ENCODE measurements at regions not wholly inside any gene's neighbourhood (a gene's known extent, or its start where the extent isn't known, plus 50 kb on each side); places are given as distances from the start of the nearest gene placed in this dataset.

GRCh38 chr7:84848219-84848973 lies 338.5 kb downstream of the SEMA3D start:
- H3K9me3 ChIP-seq (ENCODE audit: control insufficient read depth, low read length): no peaks in the 10 kb centered on the region
- H3K36me3 ChIP-seq (ENCODE audit: control insufficient read depth, insufficient read depth, low read length): no peaks in the 10 kb centered on the region
- no peak overlapping the region for H3K4me3 ChIP-seq (ENCODE audit: insufficient read depth, low read depth, low read length)
- H3K27ac ChIP-seq (ENCODE audit: insufficient read depth, low read depth, low read length, poor library complexity, severe bottlenecking): no peak overlapping the region
- H3K27me3 ChIP-seq (ENCODE audit: control insufficient read depth, insufficient read depth, low read length, poor library complexity, severe bottlenecking): no peaks in the 10 kb centered on the region
- no peaks in the 10 kb centered on the region for H3K4me1 ChIP-seq (ENCODE audit: control insufficient read depth, insufficient read depth, low read length)

- 87 to 92% methylated on average over 3 of the region's 3 CpGs for WGBS, 2 experiments
Measured at GRCh38 chr7:84847790-84848189, 339.1 kb downstream of the SEMA3D start.

GRCh38 chr7:84847038-84847437 lies 339.8 kb downstream of the SEMA3D start:
- WGBS, 2 experiments: 80 to 100% methylated on average over 1 of the region's 1 CpG
- no peaks in the 10 kb centered on the region for H3K27me3 ChIP-seq (ENCODE audit: control insufficient read depth, insufficient read depth, low read length, poor library complexity, severe bottlenecking)
- H3K4me1 ChIP-seq (ENCODE audit: control insufficient read depth, insufficient read depth, low read length): no peaks in the 10 kb centered on the region
- no peak overlapping the region for H3K4me3 ChIP-seq (ENCODE audit: insufficient read depth, low read depth, low read length)
- H3K36me3 ChIP-seq (ENCODE audit: control insufficient read depth, insufficient read depth, low read length): no peaks in the 10 kb centered on the region
- H3K9me3 ChIP-seq (ENCODE audit: control insufficient read depth, low read length): no peaks in the 10 kb centered on the region
- no peak overlapping the region for H3K27ac ChIP-seq (ENCODE audit: insufficient read depth, low read depth, low read length, poor library complexity, severe bottlenecking)

More at GRCh38 chr7:84847790-84848189, 339.1 kb downstream of the SEMA3D start:
- H3K27ac ChIP-seq (ENCODE audit: insufficient read depth, low read depth, low read length, poor library complexity, severe bottlenecking): no peak overlapping the region
- H3K4me1 ChIP-seq (ENCODE audit: control insufficient read depth, insufficient read depth, low read length): no peaks in the 10 kb centered on the region
- no peaks in the 10 kb centered on the region for H3K36me3 ChIP-seq (ENCODE audit: control insufficient read depth, insufficient read depth, low read length)
- no peaks in the 10 kb centered on the region for H3K27me3 ChIP-seq (ENCODE audit: control insufficient read depth, insufficient read depth, low read length, poor library complexity, severe bottlenecking)
- no peak overlapping the region for H3K4me3 ChIP-seq (ENCODE audit: insufficient read depth, low read depth, low read length)
- H3K9me3 ChIP-seq (ENCODE audit: control insufficient read depth, low read length): no peaks in the 10 kb centered on the region

GRCh38 chr7:84845971-84846370 lies 340.9 kb downstream of the SEMA3D start:
- H3K27ac ChIP-seq (ENCODE audit: insufficient read depth, low read depth, low read length, poor library complexity, severe bottlenecking): no peak overlapping the region
- H3K9me3 ChIP-seq (ENCODE audit: control insufficient read depth, low read length): no peaks in the 10 kb centered on the region
- H3K27me3 ChIP-seq (ENCODE audit: control insufficient read depth, insufficient read depth, low read length, poor library complexity, severe bottlenecking): no peaks in the 10 kb centered on the region
- no peaks in the 10 kb centered on the region for H3K4me1 ChIP-seq (ENCODE audit: control insufficient read depth, insufficient read depth, low read length)
- no peak overlapping the region for H3K4me3 ChIP-seq (ENCODE audit: insufficient read depth, low read depth, low read length)
- H3K36me3 ChIP-seq (ENCODE audit: control insufficient read depth, insufficient read depth, low read length): no peaks in the 10 kb centered on the region
- 93 to 97% methylated on average over 2 to 3 of the region's 3 CpGs for WGBS, 2 experiments

- H3K27me3 ChIP-seq (ENCODE audit: control insufficient read depth, insufficient read depth, low read length, poor library complexity, severe bottlenecking): no peaks in the 10 kb centered on the region
- H3K4me3 ChIP-seq (ENCODE audit: insufficient read depth, low read depth, low read length): no peak overlapping the region
- H3K27ac ChIP-seq (ENCODE audit: insufficient read depth, low read depth, low read length, poor library complexity, severe bottlenecking): no peak overlapping the region
- H3K4me1 ChIP-seq (ENCODE audit: control insufficient read depth, insufficient read depth, low read length): no peaks in the 10 kb centered on the region
- 75% methylated on average over 1 of the region's 1 CpG; no CpG with 5 or more reads in 1 of the 2 experiments for WGBS, 2 experiments
- no peaks in the 10 kb centered on the region for H3K36me3 ChIP-seq (ENCODE audit: control insufficient read depth, insufficient read depth, low read length)
- no peaks in the 10 kb centered on the region for H3K9me3 ChIP-seq (ENCODE audit: control insufficient read depth, low read length)
Measured at GRCh38 chr7:84844771-84845170, 342.1 kb downstream of the SEMA3D start.

- H3K4me3 ChIP-seq (ENCODE audit: insufficient read depth, low read depth, low read length): no peak overlapping the region
- 92 to 93% methylated on average over 3 of the region's 3 CpGs for WGBS, 2 experiments
- H3K36me3 ChIP-seq (ENCODE audit: control insufficient read depth, insufficient read depth, low read length): no peaks in the 10 kb centered on the region
- no peaks in the 10 kb centered on the region for H3K4me1 ChIP-seq (ENCODE audit: control insufficient read depth, insufficient read depth, low read length)
- no peak overlapping the region for H3K27ac ChIP-seq (ENCODE audit: insufficient read depth, low read depth, low read length, poor library complexity, severe bottlenecking)
- H3K27me3 ChIP-seq (ENCODE audit: control insufficient read depth, insufficient read depth, low read length, poor library complexity, severe bottlenecking): no peaks in the 10 kb centered on the region
- H3K9me3 ChIP-seq (ENCODE audit: control insufficient read depth, low read length): no peaks in the 10 kb centered on the region
Measured at GRCh38 chr7:84841809-84842208, 345.0 kb downstream of the SEMA3D start.

- Histone ChIP-seq H3K4me3 (ENCODE audit: insufficient read depth, low read depth, low read length) (no peak overlapping the region), H3K36me3 (ENCODE audit: control insufficient read depth, insufficient read depth, low read length) (no peaks in the 10 kb centered on the region), H3K9me3 (ENCODE audit: control insufficient read depth, low read length) (no peaks in the 10 kb centered on the region), H3K27ac (ENCODE audit: insufficient read depth, low read depth, low read length, poor library complexity, severe bottlenecking) (no peak overlapping the region), H3K27me3 (ENCODE audit: control insufficient read depth, insufficient read depth, low read length, poor library complexity, severe bottlenecking) (no peaks in the 10 kb centered on the region), H3K4me1 (ENCODE audit: control insufficient read depth, insufficient read depth, low read length) (no peaks in the 10 kb centered on the region)
- WGBS, 2 experiments: 91 to 92% methylated on average over 5 of the region's 5 CpGs
Measured at GRCh38 chr7:84838857-84839256, 348.0 kb downstream of the SEMA3D start.

- Histone ChIP-seq H3K9me3 (ENCODE audit: control insufficient read depth, low read length) (no peaks in the 10 kb centered on the region), H3K27me3 (ENCODE audit: control insufficient read depth, insufficient read depth, low read length, poor library complexity, severe bottlenecking) (no peaks in the 10 kb centered on the region), H3K4me1 (ENCODE audit: control insufficient read depth, insufficient read depth, low read length) (no peaks in the 10 kb centered on the region), H3K4me3 (ENCODE audit: insufficient read depth, low read depth, low read length) (no peak overlapping the region), H3K27ac (ENCODE audit: insufficient read depth, low read depth, low read length, poor library complexity, severe bottlenecking) (no peak overlapping the region), H3K36me3 (ENCODE audit: control insufficient read depth, insufficient read depth, low read length) (no peaks in the 10 kb centered on the region)
- 100% methylated on average over 2 of the region's 2 CpGs; no CpG with 5 or more reads in 1 of the 2 experiments for WGBS, 2 experiments
Measured at GRCh38 chr7:84837405-84837804, 349.5 kb downstream of the SEMA3D start.

- Histone ChIP-seq H3K4me1 (ENCODE audit: control insufficient read depth, insufficient read depth, low read length) (no peaks in the 10 kb centered on the region), H3K27me3 (ENCODE audit: control insufficient read depth, insufficient read depth, low read length, poor library complexity, severe bottlenecking) (no peaks in the 10 kb centered on the region), H3K36me3 (ENCODE audit: control insufficient read depth, insufficient read depth, low read length) (no peaks in the 10 kb centered on the region), H3K9me3 (ENCODE audit: control insufficient read depth, low read length) (no peaks in the 10 kb centered on the region), H3K27ac (ENCODE audit: insufficient read depth, low read depth, low read length, poor library complexity, severe bottlenecking) (no peak overlapping the region), H3K4me3 (ENCODE audit: insufficient read depth, low read depth, low read length) (no peak overlapping the region)
Measured at GRCh38 chr7:84829719-84830118, 357.1 kb downstream of the SEMA3D start.

GRCh38 chr7:84824057-84824651 lies 362.7 kb downstream of the SEMA3D start:
- 78 to 82% methylated on average over 3 of the region's 3 CpGs for WGBS, 2 experiments
- no peaks in the 10 kb centered on the region for H3K36me3 ChIP-seq (ENCODE audit: control insufficient read depth, insufficient read depth, low read length)

More at GRCh38 chr7:84824057-84824651, 362.7 kb downstream of the SEMA3D start:
- Histone ChIP-seq H3K27ac (ENCODE audit: insufficient read depth, low read depth, low read length, poor library complexity, severe bottlenecking) (no peak overlapping the region), H3K4me3 (ENCODE audit: insufficient read depth, low read depth, low read length) (no peak overlapping the region), H3K4me1 (ENCODE audit: control insufficient read depth, insufficient read depth, low read length) (no peaks in the 10 kb centered on the region), H3K9me3 (ENCODE audit: control insufficient read depth, low read length) (no peaks in the 10 kb centered on the region), H3K27me3 (ENCODE audit: control insufficient read depth, insufficient read depth, low read length, poor library complexity, severe bottlenecking) (no peaks in the 10 kb centered on the region)
